Calu3 (cell line): ENCODE measurements at regions not wholly inside any gene's neighbourhood (a gene's known extent, or its start where the extent isn't known, plus 50 kb on each side); places are given as distances from the start of the nearest gene placed in this dataset.

Source experiments
- BruUV-seq: library from RNA; stranded (reverse); fragments of 400-500 nt; replicated peaks from 2 replicates; lab custom pipeline; 2021; lab: Mats Ljungman, UMichigan
- CTCF ChIA-PET: fragments of 300-600 bp; sonication (Branson Sonifier 250); formaldehyde crosslinking; loops from one replicate; lab custom pipeline; 2022; ENCODE audit warnings: antibody characterized with exemption; lab: Charles Lee
- DNase-seq: peaks from one replicate; pipeline ENCODE4 v3.0.0; 2022
- H3K27ac Mint-ChIP-seq: one replicate; pipeline ENCODE4 v1.8.0; 2022; ENCODE audit warnings: mixed read lengths; ENCODE audit not compliant: unreplicated experiment
- H3K27me3 Mint-ChIP-seq: one replicate; pipeline ENCODE4 v1.8.0; 2022; ENCODE audit warnings: mixed read lengths; ENCODE audit not compliant: unreplicated experiment
- H3K36me3 Mint-ChIP-seq: one replicate; pipeline ENCODE4 v1.8.0; 2022; ENCODE audit warnings: mild to moderate bottlenecking, moderate library complexity, mixed read lengths; ENCODE audit not compliant: insufficient read depth, unreplicated experiment
- H3K4me1 Mint-ChIP-seq: one replicate; pipeline ENCODE4 v1.8.0; 2022; ENCODE audit warnings: mild to moderate bottlenecking, low read depth, mixed read lengths; ENCODE audit not compliant: unreplicated experiment
- H3K4me3 Mint-ChIP-seq: one replicate; pipeline ENCODE4 v1.8.0; 2022; ENCODE audit warnings: mild to moderate bottlenecking, low read depth, moderate library complexity, mixed read lengths; ENCODE audit not compliant: unreplicated experiment
- H3K9me3 Mint-ChIP-seq: one replicate; pipeline ENCODE4 v1.8.0; 2022; ENCODE audit warnings: low read depth, mixed read lengths; ENCODE audit not compliant: unreplicated experiment
- intact Hi-C: fragments of 100-400 bp; cut with micrococcal nuclease; formaldehyde crosslinking; loops from one replicate; pipeline ENCODE4 v1.10.0; 2022; ENCODE audit not compliant: unreplicated experiment
- TF ChIP-seq, protein P1 (sequence below): fragments of 200-600 bp; IDR thresholded peaks from one replicate; pipeline ENCODE4 v1.8.0; 2022; ENCODE audit warnings: antibody characterized with exemption; ENCODE audit not compliant: unreplicated experiment

- TF ChIP-seq, protein P1, sequence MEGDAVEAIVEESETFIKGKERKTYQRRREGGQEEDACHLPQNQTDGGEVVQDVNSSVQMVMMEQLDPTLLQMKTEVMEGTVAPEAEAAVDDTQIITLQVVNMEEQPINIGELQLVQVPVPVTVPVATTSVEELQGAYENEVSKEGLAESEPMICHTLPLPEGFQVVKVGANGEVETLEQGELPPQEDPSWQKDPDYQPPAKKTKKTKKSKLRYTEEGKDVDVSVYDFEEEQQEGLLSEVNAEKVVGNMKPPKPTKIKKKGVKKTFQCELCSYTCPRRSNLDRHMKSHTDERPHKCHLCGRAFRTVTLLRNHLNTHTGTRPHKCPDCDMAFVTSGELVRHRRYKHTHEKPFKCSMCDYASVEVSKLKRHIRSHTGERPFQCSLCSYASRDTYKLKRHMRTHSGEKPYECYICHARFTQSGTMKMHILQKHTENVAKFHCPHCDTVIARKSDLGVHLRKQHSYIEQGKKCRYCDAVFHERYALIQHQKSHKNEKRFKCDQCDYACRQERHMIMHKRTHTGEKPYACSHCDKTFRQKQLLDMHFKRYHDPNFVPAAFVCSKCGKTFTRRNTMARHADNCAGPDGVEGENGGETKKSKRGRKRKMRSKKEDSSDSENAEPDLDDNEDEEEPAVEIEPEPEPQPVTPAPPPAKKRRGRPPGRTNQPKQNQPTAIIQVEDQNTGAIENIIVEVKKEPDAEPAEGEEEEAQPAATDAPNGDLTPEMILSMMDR, result peak; percentile 66
- peak; percentile 23 for DNase-seq
- Mint-ChIP-seq H3K27ac (no peak overlapping the region), H3K9me3 (no peaks in the 10 kb centered on the region), H3K27me3 (peaks cover 52% of the 10 kb centered on the region), H3K4me3 (no peak overlapping the region), H3K4me1 (no peaks in the 10 kb centered on the region), H3K36me3 (no peaks in the 10 kb centered on the region)
- CTCF ChIA-PET, result no interaction called here
- intact Hi-C loops, result loop anchor here (1.0 to 5.0 kb wide), 3 partner anchors 879 to 1145 kb away; no protein-coding TSS in a partner anchor
- no TSS peak for BruUV-seq
Measured at GRCh38 chr14:62162998-62163589, 400.9 kb downstream of the SNAPC1 start.

DNA sequence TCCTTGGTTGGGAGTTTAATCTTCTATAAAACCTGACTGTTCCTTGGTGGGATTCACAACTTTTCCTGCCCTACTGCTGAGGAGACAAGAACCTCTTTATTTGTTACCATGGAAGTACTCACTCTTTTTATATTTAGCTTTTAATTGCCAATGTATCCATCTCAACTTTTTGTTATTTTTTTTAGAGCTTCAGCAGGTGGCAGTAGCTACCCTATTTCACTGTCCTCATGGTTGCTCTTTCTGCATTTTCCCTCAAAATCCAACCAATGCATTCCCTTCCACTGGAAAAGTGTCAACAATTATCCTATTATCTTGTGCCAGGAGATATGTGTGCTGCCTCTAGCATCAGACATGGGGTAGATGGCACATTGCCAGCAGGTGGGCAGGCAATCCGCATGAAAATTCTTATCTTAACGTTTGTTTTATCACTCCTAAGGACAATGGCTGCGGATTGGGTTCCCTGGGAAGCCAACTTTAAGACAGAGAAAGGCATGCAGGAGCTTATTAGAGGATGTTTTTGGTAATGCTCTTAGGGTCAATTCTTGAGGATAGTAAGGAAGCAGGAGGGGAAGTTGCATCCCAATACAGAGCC is 406.4 kb downstream of the SNAPC1 start:
- BruUV-seq, result no TSS peak

DNA sequence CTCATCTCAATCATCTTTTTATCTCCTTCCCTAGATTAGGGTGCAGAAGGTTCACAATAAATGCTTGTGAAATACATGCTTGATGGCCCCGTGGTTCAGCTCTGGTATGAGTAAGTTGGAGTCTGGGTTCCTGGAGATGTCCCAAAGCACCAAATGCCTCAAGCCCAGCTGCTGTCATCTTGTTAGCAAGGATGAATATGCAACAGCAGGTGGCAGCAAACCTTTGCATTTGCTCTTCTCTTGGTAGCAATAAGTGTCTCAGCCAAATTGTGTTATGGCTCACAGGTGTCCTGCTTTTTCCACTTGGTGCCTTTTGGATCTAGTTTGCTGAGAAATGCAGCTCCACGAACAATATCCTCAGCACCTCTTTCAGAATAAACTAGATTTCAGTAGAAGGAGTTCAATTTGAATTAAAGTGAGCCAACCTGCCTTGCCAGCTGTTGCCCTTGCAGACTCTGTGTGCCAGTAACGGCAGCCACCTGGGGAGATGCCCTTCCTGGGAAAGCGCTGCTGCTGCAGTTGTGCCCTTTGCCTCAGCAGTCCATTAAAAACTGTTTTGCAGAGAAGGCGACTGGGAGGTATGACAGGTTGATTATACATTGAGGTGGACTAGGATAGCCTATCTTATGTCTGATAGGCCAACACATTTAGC is 417.3 kb downstream of the SNAPC1 start:
- TF ChIP-seq, protein P1, result peak; percentile 55
- Mint-ChIP-seq H3K4me3 (no peak overlapping the region), H3K27me3 (peaks cover 17% of the 10 kb centered on the region), H3K27ac (no peak overlapping the region), H3K36me3 (peaks cover 5% of the 10 kb centered on the region), H3K9me3 (no peaks in the 10 kb centered on the region), H3K4me1 (no peaks in the 10 kb centered on the region)
- no TSS peak for BruUV-seq
- CTCF ChIA-PET, result interaction anchor here (0.6 kb wide), 1 partner anchor 1058 kb away, joined by 3 read pairs; no protein-coding TSS in a partner anchor
- peak; percentile 51 for DNase-seq
- intact Hi-C loops, result loop anchor here (1.0 to 10.0 kb wide), 5 partner anchors 125 to 1097 kb away; no protein-coding TSS in a partner anchor

More for the DNA sequence above, 406.4 kb downstream of the SNAPC1 start:
- peaks cover 61% of the 10 kb centered on the region for H3K27me3 Mint-ChIP-seq
- H3K27ac Mint-ChIP-seq, result no peak overlapping the region
- CTCF ChIA-PET, result no interaction called here
- no peaks in the 10 kb centered on the region for H3K9me3 Mint-ChIP-seq
- intact Hi-C loops, result no loop called here
- no peaks in the 10 kb centered on the region for H3K36me3 Mint-ChIP-seq
- DNase-seq, result no peak
- H3K4me3 Mint-ChIP-seq, result no peak overlapping the region
- no peaks in the 10 kb centered on the region for H3K4me1 Mint-ChIP-seq
- TF ChIP-seq, protein P1, result no peak

DNA sequence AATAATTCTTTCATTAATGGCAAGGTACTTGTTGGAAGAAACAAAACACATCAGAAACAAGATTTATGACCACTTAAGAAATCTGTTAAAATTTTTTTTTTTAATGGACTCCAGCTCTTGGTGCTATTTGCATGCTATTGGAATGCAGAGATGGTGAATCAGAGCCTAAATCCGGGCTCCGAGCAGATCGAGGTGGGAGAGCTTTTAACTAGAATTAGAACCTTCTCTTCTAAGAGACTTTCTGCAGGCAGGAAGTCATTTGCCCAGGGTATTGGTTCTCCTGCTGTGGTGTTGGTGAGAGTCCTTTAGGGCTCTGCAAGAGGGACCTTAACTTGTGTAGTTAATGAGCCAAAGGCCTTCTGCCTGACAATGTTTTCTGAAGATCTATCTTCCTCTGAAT is 419.4 kb downstream of the SNAPC1 start:
- H3K4me3 Mint-ChIP-seq, result no peak overlapping the region
- no peaks in the 10 kb centered on the region for H3K4me1 Mint-ChIP-seq
- H3K27me3 Mint-ChIP-seq, result peaks cover 38% of the 10 kb centered on the region
- CTCF ChIA-PET, result no interaction called here
- DNase-seq, result no peak
- no peaks in the 10 kb centered on the region for H3K9me3 Mint-ChIP-seq
- intact Hi-C loops, result loop anchor here (10.0 kb wide), 1 partner anchor 123 kb away; no protein-coding TSS in a partner anchor
- BruUV-seq, result no TSS peak
- TF ChIP-seq, protein P1, result no peak
- peaks cover 5% of the 10 kb centered on the region for H3K36me3 Mint-ChIP-seq
- no peak overlapping the region for H3K27ac Mint-ChIP-seq
